HG03354 (cell line): ENCODE measurements at regions not wholly inside any gene's neighbourhood (a gene's known extent, or its start where the extent isn't known, plus 50 kb on each side); places are given as distances from the start of the nearest gene placed in this dataset.

Experiments
- ATAC-seq: cut with Tn5 transposase; IDR thresholded peaks from one replicate; pipeline ENCODE4 v1.9.1; 2021; ENCODE audit warnings: mild to moderate bottlenecking; ENCODE audit not compliant: unreplicated experiment, poor library complexity, severe bottlenecking

DNA sequence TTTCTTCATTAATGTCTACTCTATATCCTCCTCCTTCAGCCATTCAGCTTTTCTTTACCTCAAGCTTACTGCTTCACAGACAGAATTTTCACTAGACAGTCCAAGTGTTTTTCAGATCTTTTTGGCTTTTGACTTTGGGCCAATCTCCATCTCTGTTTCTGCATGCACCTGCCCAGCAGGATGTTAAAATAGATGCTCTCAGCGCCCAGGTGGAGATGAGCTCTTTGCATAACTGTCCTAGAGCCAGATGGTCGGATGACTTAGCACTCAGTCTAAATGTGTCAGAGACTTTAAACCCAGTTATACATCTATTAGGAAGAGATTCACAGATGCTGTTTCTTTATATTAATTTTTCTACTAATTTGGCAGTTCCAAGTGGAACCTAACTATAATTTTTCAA lies 80.3 kb upstream of the SSTR1 start:
- ATAC-seq: no peak

GRCh38 chr14:38127784-38128183 lies 79.9 kb upstream of the SSTR1 start:
- no peak for ATAC-seq

- no peak for ATAC-seq
These were observed 79.1 kb upstream of the SSTR1 start for GRCh38 chr14:38128640-38129039.

GRCh38 chr14:38129192-38129591 lies 78.5 kb upstream of the SSTR1 start:
- ATAC-seq: no peak

DNA sequence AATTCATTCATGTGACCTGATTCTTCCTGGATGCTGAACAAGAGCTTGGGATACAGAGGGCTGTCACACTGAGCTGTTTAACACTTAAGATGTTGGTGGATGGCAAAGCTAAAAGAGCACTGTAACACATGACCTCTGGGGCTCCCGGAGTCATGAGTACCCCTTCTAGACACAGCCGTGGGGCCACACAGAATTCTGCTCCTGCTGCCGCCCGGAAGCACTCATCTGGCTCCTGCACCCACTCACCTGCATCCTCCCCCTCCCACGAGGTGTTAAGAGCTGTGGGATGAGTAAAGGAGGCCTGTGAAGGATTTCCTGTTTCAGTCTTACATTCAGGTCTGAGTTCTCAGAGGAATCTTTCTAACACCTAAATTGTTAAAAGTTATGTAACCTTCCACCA lies 78.0 kb upstream of the SSTR1 start:
- ATAC-seq: no peak

DNA sequence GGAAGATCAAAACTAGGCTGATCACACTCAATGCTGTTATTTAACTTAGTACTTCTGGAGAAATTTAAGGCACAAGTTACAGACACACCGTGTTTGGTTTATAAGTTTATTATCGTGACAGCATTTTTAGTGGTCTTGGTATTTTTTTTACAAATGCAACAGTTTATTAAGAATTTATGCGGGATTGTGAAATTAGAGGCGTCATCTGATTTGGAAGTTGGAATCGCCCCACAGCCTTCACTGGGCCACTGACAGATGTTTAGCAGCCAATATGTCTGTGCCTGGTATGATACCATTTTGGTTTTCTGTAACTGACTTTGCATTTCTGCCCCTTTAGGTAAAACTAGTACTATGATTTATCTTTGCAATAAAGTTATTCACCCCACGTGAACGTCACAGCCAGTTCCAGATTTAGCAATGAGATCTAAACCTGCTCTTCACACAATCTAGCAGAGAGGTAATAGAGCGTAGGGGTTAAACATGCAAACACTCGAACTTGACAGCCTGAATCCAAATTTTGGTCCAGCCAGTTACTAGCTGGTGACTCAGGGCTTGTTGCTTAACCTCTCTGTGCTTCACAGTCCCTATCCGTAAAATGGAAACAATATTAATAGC lies 73.2 kb upstream of the SSTR1 start:
- no peak for ATAC-seq

GRCh38 chr14:38135106-38135867 lies 72.4 kb upstream of the SSTR1 start:
- no peak for ATAC-seq

DNA sequence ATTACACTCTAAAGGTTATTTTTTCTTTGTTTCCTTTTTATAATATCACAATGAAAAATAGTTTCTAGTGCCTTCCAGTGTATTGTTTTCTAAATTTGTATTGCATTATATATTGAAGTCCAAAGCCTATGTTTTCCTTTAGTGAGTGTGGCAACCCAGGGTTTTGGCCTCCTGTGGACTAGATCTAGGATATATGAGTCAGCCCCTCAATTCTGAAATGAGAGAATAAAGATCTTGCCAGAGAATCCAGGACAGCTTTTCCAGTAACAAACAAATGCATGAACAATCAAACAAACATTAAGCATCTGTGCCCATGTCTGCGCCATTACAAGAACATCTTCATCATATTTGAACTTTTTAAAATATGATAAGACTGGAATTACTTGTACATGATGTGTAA lies 70.7 kb upstream of the SSTR1 start:
- ATAC-seq: no peak

GRCh38 chr14:38138473-38139138 lies 69.1 kb upstream of the SSTR1 start:
- ATAC-seq: no peak

- no peak for ATAC-seq
These were observed 67.8 kb upstream of the SSTR1 start for GRCh38 chr14:38139926-38140325.

DNA sequence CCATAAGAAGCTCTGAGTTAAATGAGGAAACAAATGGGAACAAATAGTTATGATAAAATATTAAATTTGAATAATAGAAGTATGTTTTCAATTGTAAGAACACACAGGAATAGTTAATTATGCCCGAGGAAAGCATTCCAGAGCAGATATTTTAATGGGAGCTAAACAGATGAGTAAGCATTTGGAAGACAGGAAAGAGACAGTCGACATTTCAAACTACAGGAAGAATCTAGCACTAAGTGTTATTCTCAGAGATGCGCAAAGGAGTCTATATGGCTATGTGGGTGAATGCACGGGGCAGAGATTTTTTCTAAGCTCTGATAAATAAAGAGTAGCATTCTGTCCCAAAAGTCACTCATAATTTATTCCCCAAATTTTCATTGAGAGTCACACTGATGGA lies 64.5 kb upstream of the SSTR1 start:
- ATAC-seq: no peak

GRCh38 chr14:38143659-38144505 lies 63.8 kb upstream of the SSTR1 start:
- ATAC-seq: no peak

GRCh38 chr14:38145142-38145541 lies 62.6 kb upstream of the SSTR1 start:
- ATAC-seq: no peak

- ATAC-seq: no peak
These were observed 57.6 kb upstream of the SSTR1 start for GRCh38 chr14:38150075-38150474.
